Hematopoietic multipotent progenitor cell (in vitro differentiated cells): ENCODE measurements at regions not wholly inside any gene's neighbourhood (a gene's known extent, or its start where the extent isn't known, plus 50 kb on each side); places are given as distances from the start of the nearest gene placed in this dataset.
A peak's percentile ranks its signal among the peaks of the same experiment; 100 is the strongest.
"Not testable (repeated sequence)": the region's sequence is repeated elsewhere in the genome, so short reads cannot be mapped to it uniquely, and the experiment has no call there.

Source experiments
- DNase-seq, 3 donors: peaks; one replicate each; pipeline ENCODE4 v3.0.0-alpha.2; 2011 to 2015; ENCODE audit warnings: low read depth in 2 of 3, low spot score in 2 of 3

DNA sequence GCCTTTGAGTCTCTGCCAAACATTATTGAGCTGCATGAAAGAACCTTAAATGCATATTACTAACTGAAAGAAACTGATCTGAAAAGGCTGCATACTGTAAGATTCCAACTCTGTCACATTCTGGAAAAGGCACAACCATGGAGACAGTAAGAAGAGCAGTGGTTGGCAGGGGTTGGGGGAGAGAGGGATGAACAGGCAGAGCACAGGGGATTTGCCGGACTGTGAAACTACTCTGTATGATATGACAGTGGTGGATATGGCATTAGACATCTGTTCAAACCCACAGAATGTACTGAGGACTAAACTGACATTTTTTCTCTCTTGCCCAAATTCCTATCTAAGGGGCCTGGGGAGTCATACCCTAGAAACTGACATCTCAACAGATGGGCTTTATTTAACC, 138.4 kb downstream of the KCNJ12 start:
- DNase-seq = not testable (repeated sequence)

DNA sequence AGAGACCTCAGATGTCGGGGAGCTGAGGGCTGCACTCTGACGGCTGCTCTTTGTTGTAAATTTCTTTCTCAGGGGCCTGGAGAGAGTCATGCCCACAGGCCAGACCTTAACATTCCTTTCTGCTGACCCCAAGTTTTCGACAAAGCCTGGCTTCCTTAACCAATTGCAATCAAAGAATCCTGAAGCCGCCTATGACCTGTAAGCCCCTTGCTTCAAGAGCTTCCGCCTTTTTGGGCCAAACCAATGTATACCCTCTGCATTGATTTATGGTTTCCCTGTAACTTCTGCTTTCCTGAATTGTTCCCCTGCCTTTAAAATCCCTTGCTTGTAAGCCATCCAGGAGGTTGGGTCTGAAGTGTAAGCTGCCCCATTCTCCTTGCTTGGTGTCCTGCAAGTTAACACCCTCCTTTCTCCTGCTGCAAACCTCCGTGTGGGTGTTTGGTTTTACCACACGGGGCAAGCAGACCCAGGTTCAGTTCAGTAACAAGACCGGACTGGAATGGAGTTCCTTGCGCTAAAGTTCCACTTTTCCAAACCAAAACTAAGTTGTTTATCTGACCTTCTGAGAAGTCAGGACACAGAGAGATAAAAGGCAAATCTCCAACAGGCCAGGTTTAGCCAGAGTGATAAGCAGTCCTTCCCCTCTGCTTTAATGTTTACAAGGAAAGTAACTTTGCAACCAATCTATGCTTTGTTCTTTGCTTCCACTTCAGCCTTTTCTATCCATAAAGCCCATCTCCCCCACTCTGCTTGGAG, 141.6 kb downstream of the KCNJ12 start:
- DNase-seq = peak in 2 of 3 donors; percentile 34 to 68

DNA sequence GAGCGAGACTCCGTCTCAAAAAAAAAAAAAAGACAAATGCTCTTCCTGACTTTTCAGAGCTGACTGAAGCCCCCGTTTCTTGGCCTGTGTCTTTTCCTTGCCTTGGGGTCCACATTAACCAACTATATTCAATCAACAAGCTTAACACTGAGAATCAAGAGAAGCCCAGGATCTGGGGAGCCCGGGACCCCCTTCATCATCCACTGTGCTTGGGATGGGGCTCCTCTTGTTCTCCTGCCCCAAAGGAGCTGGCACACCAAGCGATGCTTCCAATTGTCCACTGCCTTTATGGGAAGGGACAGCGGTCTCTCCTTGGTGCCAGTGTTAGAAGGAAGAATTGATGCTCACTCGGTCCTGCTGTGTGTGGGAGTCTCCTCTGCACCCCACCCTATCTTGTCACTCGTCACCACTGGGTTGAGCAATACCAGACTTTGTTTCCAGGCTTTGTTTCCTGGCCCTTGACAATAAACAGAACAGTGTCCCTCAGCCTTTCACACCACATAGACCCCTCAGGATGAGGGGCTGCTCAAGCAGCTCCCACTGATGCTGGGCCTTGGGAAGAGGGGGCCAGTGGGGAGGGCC, 146.7 kb downstream of the KCNJ12 start:
- DNase-seq = no peak

DNA sequence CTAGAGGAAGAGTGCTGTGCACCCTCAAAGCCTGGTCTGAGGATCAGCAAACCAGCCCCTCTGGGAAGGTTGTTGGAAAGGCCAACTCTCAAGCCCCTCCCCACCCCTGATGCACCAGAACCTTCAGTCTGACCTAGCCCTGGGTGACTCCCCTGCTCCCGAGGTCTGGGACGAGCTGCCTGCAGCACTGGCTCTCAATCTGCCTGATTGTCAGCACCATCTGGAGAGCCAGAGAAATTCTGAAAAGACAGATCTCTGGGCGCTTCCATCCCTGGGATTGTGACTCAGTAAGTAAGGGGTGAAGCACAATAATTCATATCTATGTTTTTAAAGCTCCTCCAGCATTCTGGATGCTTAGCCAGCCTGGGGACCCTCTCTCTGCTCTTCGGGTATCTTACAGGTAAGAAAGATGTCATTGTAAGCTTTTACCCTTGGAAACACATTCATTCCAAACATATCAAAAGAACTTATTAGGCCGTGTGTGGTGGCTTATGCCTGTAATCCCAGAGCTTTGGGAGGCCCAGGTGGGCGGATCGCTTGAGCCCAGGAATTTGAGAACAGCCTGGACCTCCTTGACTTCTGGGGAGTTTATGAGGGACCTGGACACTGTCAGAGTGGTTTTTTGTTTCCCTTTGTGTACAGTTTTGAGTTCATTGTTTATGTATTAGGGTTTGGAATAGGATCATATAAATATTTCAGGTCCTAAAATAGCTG, 147.5 kb downstream of the KCNJ12 start:
- DNase-seq = no peak

DNA sequence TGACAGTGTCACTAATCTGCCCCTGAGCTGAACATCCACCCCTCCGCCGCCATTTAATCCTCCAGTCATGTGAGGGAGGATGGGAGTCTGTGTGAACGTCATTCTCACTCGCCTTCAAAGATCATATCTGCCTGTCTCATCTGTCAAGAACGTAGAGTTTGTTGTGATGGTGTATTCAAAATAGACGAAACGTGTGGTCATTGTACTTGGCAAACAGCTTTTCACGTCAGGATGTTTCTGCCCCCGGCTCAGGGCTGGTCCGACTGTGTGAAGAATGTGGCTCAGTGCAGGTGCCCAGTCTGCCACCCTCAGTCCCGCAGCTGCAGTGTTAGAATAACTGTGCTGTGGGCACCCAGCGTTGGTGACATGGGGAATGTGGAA, 148.0 kb downstream of the KCNJ12 start:
- no peak for DNase-seq

GRCh38 chr17:21525464-21526130, 149.4 kb downstream of the KCNJ12 start:
- no peak for DNase-seq

DNA sequence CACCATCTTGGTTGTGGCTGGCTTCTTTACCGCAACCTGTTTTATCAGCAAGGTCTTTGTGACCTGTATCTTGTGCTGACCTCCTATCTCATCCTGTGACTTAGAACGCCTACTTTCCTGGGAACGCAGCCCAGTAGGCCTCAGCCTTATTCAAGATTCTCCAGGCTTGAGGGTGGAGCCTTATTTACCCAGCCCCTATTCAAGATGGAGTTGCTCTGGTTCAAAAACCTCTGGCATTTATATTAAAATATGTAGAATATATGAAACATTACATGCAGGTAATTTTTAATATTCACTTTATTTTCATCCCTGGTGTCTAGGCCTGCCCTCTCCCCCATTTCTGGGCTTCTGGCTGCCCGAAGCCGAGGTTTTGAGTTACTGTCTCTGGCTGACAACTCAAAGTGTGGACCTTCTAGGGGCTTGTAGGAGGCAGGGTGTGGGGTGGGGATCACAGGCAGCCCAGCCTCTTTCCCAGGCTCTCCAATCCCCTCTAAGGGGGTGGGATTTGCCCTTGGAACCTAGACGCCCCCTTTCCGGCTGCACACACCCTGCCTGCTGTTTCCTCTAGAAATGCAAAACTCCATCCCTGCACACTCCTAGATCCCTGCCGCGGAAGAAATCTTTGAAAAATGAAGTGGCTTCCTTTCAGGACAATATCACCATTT, 152.0 kb downstream of the KCNJ12 start:
- no peak for DNase-seq

- no peak for DNase-seq
Observed at GRCh38 chr17:21530311-21530710, 154.2 kb downstream of the KCNJ12 start.

DNA sequence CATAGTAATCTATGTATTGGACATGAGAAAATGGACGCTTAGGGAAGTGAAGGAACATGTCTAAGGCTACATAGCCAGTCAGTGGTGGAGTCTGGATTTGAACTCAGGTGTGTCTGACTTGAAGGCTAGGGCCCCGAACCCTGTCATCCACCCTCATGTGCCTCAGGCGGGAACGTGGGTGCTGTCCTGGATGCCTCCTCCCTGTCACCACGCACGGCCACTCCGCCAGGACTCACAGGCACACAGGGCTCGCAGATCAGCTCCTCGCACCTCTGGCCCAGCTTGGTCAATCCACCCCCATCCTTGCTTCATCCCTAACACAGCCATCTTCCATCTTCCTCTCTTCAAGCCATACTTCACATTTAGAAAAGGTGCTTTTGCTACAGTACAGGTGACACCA, 154.7 kb downstream of the KCNJ12 start:
- no peak for DNase-seq

DNA sequence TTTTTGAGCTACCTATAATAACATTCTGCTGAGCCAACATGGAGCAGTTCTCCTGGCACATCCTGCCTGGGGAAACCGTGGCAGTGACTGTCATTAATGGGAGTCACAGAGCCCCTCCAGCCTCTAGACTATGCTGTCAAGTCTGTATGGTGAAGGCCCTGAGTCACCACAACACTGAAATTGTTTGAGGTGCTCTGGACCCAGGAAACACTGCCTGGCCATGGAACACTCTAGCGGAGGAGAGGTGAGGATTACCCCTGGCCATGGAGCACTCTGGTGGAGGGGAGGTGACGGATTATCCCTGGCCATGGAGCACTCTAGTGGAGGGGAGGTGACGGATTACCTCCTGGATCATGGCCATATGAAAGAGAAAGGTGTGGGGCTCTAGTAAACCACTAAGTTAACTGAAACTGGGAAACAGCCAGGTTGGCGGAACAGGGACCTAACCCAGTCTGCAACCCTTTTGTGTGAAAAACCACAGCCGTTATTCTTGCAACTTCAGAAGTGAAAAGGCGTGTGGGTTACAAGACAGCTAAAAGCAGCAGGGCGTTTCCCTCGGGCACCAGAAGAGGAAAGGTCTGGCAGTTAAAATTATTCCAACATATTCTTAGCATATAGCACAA, 156.7 kb downstream of the KCNJ12 start:
- DNase-seq = no peak

- DNase-seq = no peak
Observed at GRCh38 chr17:21535686-21536375, 156.5 kb upstream of the KCNJ18 start.

- DNase-seq = no peak
Observed at GRCh38 chr17:21537302-21537701, 155.0 kb upstream of the KCNJ18 start.

DNA sequence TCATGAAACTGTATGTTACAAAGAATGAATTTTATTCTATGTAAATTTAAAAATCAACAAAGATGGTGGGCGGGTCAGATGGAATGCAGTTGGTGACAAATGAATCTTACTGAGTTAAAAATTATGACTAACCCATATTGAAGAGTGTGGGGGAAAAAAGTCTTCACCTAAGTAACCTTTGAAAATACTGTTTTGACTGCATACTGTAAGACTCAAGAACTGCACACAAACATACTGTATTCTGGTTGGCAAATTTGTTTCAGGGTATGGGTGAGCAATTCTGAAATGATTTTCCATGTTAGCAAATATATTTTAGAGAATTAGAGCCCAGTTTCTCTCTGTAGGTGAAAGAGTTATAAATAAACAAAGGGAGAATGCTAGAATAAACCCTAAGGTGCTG, 153.7 kb upstream of the KCNJ18 start:
- DNase-seq = no peak

- no peak for DNase-seq
Observed at GRCh38 chr17:21539146-21539545, 153.2 kb upstream of the KCNJ18 start.

- no peak for DNase-seq
Observed at GRCh38 chr17:21540502-21540901, 151.8 kb upstream of the KCNJ18 start.

- no peak for DNase-seq
Observed at GRCh38 chr17:21542070-21542469, 150.3 kb upstream of the KCNJ18 start.

GRCh38 chr17:21542991-21543390, 149.3 kb upstream of the KCNJ18 start:
- no peak for DNase-seq

- DNase-seq = peak in 1 of 3 donors; percentile 43
Observed at GRCh38 chr17:21545064-21545463, 147.3 kb upstream of the KCNJ18 start.

GRCh38 chr17:21548236-21548635, 144.1 kb upstream of the KCNJ18 start:
- DNase-seq = no peak
